ENCODE measurements at regions not wholly inside any gene's neighbourhood (a gene's known extent, or its start where the extent isn't known, plus 50 kb on each side); places are given as distances from the start of the nearest gene placed in this dataset.

DNA sequence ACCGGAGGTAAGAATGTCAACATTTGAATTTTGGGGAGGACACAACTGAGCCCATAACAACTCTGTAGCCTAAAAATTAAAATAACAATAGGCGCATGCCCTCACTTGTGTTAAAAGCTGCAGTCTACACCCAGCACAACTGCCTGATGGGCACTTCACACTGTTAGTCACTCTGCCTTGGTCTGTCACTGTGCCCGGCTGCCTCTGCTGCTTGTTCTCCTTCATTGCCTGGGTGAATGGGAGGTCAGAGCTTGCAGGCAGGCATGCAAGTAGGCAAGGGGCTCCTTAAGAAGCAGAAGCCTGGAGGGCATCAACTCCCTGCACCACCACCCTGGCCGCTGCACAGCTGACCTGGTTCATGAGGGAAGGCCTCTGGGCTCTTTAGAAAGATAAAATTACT, 374.8 kb downstream of the MID1IP1 start:
- DNase-seq = no peak

DNA sequence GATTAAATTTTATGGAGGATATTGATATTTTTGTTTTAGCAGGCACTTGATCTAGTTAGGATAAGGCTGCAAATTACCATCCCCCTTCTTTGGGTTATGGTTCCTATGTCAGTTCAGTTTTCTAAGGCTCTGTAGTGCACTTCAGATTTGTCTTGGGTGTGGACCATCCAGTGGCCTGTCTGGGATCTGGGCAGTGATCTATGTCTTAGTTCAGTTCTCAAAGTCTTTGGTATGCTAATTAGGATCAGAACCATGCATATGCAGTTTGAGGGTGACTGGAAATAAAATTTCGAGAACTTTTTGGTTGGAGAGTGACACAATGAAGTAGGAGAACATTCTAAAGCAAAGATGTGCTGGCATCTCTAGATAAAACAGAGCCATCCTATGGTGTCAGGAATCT, 388.2 kb downstream of the MID1IP1 start:
- no peak for DNase-seq

DNA sequence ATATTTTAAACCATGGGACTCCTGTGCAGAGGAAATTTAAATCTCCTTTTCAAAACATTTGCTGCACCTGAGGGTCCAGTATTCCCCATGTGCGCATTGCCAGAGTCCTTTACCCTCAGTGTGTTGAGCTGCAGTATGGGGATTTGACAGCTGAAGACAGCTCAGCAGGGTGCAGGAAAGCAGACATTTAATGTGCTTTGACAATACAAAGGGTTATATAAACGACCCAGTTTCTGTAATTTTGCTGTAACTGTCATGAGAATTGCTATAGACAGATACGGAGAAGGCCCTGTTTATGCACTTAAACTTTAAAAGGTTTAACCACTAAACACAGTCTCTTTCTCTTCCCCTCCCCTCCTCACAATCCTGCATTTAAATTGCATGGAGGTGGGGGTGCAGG, 393.4 kb downstream of the MID1IP1 start:
- no peak for DNase-seq

DNA sequence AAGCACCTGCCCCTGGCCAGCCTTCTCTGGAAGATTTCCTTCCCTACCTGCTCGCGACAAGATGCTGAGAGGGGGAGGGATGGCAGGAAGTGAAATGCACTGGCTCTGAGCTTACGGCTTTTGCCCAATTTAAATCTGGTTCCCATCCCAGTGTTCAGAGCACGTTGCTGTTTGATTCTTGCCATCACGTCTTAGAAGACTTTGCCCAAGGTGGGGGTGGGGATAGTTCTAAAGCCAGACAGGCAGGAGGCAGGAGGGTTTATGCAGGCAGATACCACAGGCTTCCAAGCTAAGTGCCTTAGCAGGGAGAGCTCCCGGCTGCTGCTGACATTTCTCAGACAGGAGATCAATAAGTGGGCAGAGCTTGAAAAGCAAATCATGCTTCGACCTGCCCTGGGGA, 393.9 kb downstream of the MID1IP1 start:
- DNase-seq = no peak

DNA sequence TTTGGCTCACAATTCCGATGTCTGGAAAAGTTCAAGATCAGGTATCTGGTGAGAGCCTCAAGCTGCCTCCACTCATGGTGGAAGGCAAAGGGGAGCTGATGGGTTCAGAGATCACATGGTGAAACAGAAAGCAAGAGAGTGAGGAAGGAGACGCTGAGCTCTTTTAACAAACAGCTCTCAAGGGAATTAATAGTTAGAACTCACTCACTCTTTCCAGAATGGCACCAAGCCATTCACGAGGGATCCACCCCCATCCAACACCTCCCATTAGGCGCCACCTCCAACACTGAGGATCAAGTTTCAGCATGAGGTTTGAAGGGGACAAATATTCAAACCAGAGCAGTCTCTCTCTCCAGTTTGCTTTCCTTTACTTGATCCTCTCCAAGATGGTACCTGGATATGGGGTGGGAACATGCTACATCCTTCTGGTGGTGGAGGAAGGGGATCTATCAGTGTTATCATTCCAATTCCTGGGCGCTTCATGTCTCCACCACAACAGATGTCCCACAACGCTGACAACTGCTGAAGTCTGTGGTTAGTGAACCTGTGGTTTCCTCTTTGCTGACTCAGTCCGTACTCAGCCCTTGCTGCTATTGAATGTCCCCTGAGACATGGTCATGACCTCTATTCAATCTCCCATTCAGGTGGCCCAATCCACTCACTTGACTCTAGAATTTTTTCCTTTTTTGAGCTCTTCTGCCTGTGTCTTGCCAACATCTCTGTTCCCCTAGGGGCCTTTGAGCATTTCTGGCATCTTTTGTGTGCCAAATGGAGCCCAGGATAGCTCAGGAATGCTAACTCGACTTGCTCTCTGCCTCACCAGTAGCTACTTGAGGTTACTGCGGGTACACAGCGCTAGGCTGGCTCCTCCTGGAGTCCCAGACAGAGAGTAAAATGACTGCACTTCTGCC, 395.2 kb downstream of the MID1IP1 start:
- DNase-seq = peak in 1 of 2 donors; percentile 56

DNA sequence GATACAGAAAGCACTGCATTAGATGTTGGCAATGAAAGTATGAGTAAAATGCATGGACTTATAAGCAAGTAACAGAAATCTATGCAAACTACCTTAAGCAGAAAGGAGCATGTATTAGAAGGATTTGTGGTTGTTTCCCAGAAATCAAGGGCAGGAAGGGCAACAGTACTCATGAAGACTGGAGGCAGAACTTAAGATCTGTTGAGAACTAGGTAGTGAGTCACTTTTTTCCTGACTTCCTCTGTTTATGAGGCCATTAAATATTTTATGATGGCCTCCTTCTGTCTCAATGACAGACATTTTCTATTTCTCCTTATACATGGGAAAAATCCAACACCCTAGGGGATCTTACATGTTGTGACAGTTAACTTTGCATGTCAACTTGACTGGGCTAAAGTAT, 398.2 kb downstream of the MID1IP1 start:
- no peak for DNase-seq

DNA sequence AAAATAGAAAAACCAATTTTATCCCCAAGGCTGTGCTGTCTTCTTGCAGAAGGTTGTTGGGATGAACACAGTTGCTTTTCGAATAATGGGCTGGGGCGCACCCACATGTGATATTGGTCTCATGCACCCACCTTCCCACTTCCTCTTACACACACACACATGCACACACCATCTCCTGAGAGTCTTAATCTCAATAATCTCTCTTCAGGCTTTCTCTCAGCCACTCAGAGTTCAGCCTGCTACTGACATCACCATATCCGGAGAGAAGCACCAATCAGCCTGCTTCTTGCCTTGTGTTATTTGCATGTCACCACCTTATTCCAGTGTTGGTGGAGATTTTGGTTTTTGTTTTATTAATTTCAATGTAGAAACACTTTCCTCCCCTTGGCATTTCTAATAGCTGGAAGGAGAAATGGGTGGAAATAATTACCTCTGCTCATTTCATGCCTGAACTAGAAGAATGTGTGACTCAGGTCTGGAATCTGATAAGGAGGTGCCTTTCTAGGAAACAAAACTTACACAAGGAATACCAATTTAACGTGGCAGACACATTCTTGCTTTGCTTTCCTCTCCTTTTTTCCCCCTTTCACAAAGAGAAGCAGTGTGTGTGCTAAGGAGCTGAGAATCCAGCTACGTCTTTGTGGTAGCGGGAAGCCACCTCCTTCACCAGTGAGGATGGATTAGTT, 400.2 kb downstream of the MID1IP1 start:
- DNase-seq = no peak

DNA sequence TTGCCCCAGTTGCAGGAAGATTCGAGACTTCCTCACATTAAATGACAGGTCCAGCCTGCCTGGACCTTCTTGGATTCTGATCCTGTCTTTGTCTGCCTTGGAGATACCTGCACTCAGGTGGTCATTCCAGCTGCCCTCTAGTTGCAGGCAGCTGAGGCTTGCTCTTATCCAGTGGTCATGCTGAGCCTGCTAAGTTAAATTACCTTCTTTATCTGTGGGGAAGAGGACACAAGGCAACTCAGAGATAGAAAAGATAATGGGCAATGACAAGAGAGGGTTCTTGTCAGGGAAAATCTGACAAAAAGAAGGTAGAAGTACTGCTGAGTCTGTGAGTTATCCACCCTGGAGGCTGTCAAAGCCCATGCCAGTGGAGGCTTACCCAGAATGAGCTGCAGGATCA, 401.4 kb downstream of the MID1IP1 start:
- DNase-seq = no peak

DNA sequence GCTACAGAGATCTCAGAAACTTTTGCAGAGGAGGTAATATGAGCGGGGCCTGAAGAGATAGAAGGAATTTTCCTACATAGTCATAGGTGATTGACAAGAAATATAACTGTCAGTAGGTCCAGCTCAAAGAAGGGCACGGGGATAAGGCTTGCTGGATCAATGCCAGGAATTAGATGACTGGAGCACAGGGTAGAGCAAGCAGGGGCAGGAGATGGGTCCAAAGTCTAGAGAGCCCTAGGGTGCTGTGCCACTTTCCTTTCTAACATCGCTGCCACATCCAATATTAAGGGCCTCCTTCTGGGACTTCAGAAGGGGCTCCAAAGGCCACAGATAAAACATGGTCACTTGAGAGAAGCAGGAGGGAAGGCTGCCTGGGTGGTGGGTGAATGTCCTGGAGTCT, 402.2 kb downstream of the MID1IP1 start:
- no peak for DNase-seq

DNA sequence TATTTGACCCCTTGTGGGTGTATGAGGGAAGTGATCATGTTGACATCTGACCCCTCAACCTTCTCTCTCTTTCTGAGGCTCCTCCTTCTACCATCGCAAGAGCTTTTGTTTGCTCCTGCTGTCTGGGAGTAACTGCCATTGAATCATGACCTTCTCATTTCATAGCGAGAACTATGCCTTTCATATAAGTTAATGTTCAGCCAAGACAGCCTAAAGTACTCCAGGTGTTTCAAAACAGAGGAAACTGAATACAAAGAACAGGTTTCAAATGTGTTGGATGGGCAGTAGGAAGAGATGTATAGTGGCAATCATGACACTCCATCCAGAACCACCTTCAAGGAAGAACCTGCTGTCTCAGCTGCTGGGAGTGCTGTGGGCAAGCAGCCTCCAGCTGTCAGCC, 403.1 kb downstream of the MID1IP1 start:
- no peak for DNase-seq

DNA sequence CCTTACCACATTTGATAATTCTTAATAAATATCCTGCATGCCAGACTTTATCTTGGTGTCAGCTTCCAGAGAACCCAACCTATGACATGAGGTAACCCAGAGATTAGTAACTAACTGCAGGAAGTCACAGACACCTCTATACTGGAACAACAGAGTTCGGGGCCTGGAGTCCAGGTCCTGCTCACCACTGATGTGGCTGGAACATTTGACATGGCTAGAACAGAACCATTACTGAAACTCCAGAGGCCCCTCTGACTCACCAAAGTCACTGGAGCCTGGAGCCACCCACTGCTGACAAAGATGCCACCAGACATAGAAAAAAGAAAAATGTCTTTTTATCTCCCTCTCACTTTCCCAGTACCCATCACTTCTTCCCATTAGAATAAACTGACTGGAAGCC, 403.7 kb downstream of the MID1IP1 start:
- no peak for DNase-seq

DNA sequence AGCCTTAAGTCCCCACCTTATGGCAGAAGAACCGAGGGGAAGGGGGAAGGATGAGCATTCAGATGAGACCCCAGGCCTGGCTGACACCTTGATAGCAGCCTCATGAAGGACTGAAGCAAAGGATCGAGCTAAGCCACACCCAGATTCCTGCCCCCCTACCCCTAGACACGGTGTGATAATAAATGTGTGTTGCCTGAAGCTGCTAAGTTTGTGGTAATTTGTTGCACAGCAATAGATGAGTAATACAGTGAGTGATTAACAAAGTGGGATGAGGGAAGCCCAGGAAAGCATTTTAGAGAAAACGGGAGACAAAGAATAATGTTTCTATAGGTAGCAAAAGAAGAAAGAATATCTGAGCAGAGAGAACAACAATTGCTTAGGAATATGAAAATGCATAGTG, 404.2 kb downstream of the MID1IP1 start:
- DNase-seq = no peak

DNA sequence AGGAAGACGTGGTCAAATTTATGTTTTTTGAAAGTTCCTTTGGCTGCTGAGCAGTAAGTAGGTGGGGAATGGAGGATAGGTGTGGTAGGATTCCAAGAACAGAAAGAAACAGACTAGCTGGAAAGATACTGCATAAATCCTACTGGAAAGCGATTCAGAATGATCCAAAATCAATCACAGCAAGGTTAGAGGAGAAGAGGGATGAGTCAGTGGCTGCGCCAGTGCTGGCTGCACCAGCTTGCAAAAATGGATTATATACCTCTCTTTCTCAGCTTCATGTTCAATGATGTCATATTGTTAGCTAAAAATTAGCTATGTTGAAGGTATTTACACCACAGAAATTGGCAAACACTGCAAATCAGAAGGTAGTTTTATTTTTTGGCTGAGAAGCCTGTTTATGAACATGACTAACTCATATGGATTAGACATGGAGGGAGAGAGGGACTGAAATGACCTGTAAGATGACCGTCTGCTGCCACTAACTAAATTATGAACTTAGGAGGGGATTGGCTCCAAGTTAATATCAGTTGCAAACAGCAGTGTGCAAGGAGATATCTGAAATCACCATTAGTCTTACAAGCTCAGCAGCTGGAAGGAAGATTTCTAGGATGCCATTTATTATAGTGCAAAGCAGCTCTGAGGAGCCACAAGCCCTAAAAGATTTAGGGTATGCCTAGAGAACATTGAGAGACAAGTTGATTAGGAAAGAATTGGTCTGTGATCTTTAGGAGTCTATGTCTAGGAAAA, 405.3 kb downstream of the MID1IP1 start:
- no peak for DNase-seq

DNA sequence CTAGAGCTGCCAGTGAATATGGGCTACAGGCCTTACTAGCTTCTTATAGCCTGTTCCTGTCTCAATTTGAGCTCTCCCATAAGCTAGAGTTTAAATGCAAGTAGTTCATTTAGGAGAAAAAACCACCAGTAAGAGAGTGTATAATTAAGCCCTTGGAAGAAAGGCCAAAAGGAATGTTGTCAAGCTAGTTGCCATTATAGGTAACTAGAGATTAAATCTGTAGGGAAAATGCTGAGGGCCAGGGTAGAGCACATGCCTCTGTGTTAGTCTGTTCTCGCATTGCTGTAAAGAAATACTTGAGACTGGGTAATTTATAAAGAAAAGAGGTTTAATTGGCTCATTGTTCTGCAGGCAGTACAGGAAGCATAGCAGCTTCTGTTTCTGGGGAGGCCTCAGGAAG, 410.2 kb downstream of the MID1IP1 start:
- DNase-seq = no peak

DNA sequence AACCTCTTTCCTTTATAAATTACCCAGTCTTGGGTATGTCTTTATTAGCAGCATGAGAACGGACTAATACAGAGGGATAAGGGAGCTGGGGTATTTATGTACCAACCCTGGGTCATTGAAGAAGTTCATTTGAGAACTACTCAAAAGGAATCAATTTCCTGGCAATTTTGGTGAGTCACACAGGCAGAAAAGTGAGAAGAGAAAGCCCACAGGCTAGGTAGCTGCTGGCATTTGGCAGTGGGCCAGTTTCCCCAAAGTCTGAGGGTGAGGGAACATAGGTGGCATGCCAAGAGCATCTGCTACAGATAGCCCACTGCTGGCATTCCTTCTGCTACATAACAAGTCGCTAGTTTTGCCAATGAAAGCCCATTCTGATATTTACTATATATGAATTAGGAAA, 411.2 kb downstream of the MID1IP1 start:
- no peak for DNase-seq

DNA sequence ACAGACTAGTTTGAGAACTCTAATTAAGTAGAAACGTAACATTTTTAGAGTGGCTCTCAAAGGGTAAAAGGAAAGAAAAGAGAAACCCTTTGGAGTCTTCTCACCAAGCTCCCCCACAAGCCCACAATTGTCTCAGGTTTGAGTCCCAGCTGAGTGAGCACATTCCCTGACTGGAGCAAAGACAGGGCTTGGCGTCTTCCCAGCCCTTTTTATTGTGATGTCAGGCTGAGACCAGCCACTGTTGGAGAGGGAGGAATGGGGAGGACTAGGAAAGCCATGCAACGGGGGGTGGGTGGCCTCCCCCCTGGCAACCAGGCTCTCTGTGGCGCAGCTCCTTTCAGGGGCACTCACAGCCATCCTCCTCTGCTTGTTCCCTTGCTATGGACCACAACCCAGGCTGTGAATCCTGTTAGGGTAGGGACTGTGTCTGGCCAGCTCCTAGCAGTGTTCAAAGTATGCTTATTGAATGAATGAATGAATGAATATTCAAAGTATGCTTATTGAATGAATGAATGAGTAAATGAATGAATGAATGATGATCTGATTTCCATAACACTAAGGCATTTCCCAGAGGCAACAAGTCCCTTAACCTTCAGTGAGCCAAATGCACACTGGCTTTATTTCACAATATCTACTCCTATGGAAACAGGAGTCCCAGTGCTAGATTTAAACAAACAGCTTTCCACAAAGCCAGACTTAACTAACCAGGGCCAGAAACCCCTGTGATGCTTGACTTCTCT, 413.3 kb downstream of the MID1IP1 start:
- no peak for DNase-seq

DNA sequence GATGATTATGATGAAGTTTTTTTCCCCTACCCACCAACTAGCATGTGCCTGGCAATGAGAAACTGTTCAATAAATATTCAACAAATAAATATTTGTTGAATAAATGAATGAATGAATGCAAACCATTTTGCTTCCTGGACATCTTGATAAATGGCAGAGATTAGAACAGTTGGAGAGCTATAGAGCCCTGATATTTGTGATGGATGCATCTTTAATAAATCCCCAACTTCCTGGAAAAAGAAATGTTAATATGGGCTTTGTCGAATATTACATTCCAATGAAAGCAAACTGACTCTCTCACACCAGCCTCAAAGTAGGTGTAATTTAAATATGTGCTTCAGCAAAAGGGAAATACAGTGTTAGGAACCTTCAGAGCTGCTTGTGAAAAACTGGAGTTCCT, 419.7 kb downstream of the MID1IP1 start:
- no peak for DNase-seq

DNA sequence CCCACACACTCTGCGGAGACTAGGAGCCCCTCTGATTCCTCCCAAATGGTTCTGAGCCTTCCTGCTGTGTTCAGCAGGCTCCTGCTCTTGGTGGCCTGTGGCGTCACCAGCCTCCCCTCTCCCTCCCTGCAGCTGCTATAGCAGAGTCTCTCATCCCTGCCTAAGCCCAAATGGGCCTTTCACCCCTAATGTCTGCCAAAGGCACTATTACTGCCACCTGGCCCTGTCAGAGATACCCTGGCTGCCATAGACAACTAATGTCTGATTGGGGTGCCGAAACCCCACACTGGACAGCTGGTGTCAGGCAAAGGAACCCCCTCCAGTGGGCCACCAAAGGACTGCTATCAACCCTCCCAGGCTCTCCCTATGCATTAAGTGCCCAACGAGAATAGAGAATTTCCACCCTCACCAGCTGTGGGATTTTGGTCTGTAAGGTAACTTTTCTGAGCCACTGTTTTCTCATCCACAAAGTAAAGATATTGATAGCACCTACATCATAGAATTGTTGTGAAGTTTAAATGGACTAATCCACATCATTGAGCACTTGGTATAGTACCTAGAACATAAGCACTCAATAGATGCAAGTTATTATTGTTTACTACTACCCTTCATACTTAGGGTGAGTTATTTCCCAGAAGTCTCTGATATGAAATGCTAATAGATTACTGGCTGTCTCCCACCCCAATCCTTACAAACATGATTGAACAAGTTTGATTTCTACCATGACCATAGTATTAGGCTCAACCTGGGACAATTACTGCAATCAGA, 421.3 kb downstream of the MID1IP1 start:
- no peak for DNase-seq

DNA sequence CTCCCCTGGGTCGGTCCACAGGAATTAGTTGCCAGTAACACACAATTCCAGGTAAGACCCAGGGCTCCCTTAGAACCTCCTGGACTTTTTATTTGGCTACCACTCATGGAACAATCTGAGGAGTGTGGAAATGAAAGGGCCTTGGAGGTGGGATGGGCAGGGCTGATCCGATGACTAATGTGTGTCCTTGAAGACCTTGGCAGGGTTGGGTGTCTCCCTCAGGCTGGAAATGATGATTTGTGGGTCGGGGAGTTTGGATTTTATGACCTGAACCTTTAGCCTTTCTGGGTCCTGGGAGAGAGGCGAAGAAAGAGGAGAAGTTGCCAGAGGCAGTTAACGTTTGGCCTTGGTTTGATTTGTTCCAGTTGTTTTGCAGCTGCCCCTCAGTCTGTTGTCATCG, 425.0 kb downstream of the MID1IP1 start:
- no peak for DNase-seq

DNA sequence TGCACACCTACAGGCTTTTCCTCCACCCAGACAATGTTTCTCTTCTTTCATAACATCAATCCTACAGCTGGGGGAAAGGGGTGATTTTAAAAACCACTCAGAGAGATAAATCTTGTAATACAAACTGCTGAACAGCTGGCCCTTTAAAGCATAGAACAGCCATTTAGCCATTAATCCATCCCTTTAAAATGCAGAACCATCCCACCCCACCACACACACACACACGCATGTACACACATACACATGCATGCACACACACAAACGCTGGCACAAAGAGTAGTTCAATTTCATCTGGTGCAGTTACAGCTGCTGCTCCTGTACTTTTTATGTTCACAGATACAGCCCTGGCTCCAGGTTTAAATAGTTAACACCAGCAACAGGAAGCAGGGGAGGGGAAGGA, 426.1 kb downstream of the MID1IP1 start:
- DNase-seq = no peak

DNA sequence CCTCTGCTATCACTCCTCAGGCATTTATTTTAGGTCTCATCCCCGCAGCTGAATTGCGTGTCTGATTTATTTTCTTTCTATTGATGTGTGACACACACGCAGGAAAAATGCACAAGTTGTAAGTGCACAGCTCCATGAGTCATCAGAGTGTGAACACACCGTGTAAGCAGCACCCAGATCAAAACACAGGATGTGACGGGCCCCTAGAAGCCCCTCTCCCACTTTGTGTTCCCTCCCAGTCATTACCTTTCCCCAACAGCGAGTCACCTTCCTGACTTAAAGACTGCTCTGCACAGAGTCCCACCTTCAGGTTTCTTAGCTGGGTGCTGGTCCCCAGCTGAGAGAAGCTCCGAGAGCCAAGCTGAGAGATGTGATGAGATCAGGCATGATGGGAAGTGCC, 436.7 kb downstream of the MID1IP1 start:
- DNase-seq = no peak

DNA sequence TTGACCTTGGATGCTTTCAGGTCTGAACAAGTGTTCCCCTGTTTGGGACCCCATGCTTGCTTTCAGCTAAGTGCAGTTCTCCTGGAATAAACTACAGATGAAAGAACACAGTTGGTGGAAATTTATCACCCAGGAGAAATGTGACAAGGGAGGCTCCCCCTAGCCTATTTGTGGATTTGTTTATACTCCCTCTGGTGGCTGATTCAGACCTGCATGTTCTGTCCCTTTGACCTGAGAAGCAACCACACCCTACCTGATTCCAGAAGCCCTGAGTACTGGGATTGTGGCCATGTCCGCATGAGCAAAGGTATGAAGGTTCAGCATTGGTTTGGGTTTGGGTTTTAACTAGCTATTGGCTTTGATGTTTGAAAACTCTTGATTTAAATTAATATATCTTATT, 440.9 kb downstream of the MID1IP1 start:
- no peak for DNase-seq

Measured in bone marrow (tissue), 2 donors.